ENCODE measurements at regions not wholly inside any gene's neighbourhood (a gene's known extent, or its start where the extent isn't known, plus 50 kb on each side); places are given as distances from the start of the nearest gene placed in this dataset.

DNA sequence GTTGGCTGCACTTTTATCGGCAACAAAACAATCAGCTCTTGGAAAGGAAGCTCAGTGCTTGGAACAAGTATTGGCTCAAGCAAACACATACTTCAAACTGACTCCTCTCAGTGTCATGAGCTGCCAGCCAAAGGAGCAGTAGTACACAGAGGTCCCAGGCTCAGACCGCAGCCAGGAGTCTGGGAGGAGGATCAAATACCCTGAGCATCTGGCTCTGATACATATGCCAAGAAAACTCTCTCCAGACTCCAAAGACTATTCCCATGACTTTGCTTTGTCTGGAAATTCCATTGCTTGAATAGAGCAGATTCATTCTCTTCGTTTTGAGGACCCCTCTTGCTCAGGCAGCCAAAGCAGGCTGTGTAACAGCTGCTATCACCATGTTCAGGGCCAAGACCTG lies 501.6 kb upstream of the PSMD7 start:
- Histone ChIP-seq H3K36me3 (ENCODE audit: low read depth, low read length) (no peaks in the 10 kb centered on the region), H3K4me1 (ENCODE audit: insufficient read depth, low read length) (no peaks in the 10 kb centered on the region), H3K27me3 (ENCODE audit: low read length) (no peaks in the 10 kb centered on the region), H4K20me1 (ENCODE audit: low read length) (no peaks in the 10 kb centered on the region), H3K9ac (ENCODE audit: low read length) (no peak overlapping the region), H2AFZ (ENCODE audit: low read length) (no peak overlapping the region), H3K9me2 (replicated peaks; ENCODE audit: low read length) (no peaks in the 10 kb centered on the region), H3F3A (ENCODE audit: low read length, unreplicated experiment) (no peaks in the 10 kb centered on the region), H3K79me2 (ENCODE audit: low read length) (no peaks in the 10 kb centered on the region), H3K4me3 (ENCODE audit: low read length) (no peak overlapping the region), H3K27ac (ENCODE audit: low read length) (no peak overlapping the region), H3K9me3 (ENCODE audit: low read length) (no peaks in the 10 kb centered on the region), H3K4me2 (ENCODE audit: low read length) (no peak overlapping the region)
- ChIA-PET CTCF (no interaction called here), POLR2A (ENCODE audit: unreplicated experiment) (no interaction called here)
- ATAC-seq, result no peak
- no peak for DNase-seq
- intact Hi-C loops (cut with micrococcal nuclease), result no loop called here
- no TSS peak for BruUV-seq (replicated peaks)
- TF ChIP-seq EZH2 (IDR thresholded peaks at IDR 0.05; ENCODE audit: low read length, unreplicated experiment) (no peak), EZH2phosphoT487 (IDR thresholded peaks at IDR 0.05; ENCODE audit: borderline replicate concordance, low read length) (no peak)
- TF ChIP-seq, protein P1, sequence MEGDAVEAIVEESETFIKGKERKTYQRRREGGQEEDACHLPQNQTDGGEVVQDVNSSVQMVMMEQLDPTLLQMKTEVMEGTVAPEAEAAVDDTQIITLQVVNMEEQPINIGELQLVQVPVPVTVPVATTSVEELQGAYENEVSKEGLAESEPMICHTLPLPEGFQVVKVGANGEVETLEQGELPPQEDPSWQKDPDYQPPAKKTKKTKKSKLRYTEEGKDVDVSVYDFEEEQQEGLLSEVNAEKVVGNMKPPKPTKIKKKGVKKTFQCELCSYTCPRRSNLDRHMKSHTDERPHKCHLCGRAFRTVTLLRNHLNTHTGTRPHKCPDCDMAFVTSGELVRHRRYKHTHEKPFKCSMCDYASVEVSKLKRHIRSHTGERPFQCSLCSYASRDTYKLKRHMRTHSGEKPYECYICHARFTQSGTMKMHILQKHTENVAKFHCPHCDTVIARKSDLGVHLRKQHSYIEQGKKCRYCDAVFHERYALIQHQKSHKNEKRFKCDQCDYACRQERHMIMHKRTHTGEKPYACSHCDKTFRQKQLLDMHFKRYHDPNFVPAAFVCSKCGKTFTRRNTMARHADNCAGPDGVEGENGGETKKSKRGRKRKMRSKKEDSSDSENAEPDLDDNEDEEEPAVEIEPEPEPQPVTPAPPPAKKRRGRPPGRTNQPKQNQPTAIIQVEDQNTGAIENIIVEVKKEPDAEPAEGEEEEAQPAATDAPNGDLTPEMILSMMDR (conservative IDR thresholded peaks at IDR 0.05; ENCODE audit: low read depth, low read length), result no peak

DNA sequence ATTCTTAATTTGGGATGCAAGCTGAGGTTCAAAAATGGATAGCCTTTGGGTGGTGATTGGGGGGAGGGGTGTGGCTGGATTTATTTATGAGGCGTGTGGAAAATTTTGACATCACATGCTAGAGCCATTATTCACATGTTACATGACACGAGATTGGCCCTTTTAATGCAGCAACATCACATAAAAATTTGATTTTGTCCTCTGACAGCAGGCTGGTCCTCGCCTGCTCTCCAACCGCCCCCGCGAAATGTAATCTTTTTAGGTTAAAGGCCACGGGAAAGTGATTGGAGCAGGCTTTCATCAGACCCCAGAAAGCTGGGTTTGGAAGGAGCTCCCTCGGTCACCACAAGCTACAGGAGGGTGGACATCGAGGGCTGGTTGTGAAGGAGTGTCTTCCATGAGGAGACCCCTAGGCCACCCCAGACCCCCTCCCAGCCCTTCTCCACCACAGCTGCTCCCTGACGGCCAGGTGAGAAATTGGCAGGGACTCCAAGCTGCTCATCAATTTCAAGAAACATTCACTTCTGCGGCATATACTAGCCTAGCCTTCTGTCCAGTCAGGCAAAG lies 502.7 kb upstream of the PSMD7 start:
- no TSS peak for BruUV-seq (replicated peaks)
- CTCF ChIA-PET, result no interaction called here
- H3K4me1 ChIP-seq (ENCODE audit: insufficient read depth, low read length), result no peaks in the 10 kb centered on the region

DNA sequence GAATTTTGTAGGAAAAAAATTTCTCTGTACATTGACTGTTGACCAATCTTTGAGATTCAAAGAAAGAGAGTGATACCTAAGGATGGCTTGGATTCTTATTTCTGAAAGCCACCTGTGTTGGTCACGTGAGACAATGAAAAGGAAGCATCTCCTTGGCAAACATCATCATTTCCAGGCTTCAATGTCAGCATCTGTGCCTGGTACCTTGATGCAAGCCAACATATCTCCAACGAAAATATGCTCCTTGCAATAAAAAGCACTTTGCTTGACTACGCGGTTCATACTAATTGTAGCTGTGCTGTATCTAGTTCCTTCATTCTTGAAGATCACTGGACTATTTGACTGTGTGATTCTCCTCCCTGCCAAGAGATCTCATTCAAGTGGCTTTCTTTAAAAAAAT lies 503.4 kb upstream of the PSMD7 start:
- H3K36me3 ChIP-seq (ENCODE audit: low read depth, low read length), result no peaks in the 10 kb centered on the region
- no peaks in the 10 kb centered on the region for H3F3A ChIP-seq (ENCODE audit: low read length, unreplicated experiment)
- intact Hi-C loops (cut with micrococcal nuclease), result no loop called here
- no peaks in the 10 kb centered on the region for H3K4me1 ChIP-seq (ENCODE audit: insufficient read depth, low read length)
- TF ChIP-seq, protein P1 (conservative IDR thresholded peaks at IDR 0.05; ENCODE audit: low read depth, low read length), result no peak
- no peak for TF ChIP-seq EZH2phosphoT487 (IDR thresholded peaks at IDR 0.05; ENCODE audit: borderline replicate concordance, low read length)
- no peak for TF ChIP-seq EZH2 (IDR thresholded peaks at IDR 0.05; ENCODE audit: low read length, unreplicated experiment)
- DNase-seq (no peak), ATAC-seq (no peak)
- no peak overlapping the region for H3K27ac ChIP-seq (ENCODE audit: low read length)
- CTCF ChIA-PET, result no interaction called here
- H3K9me3 ChIP-seq (ENCODE audit: low read length), result no peaks in the 10 kb centered on the region
- H3K9me2 ChIP-seq (replicated peaks; ENCODE audit: low read length), result no peaks in the 10 kb centered on the region
- H3K4me2 ChIP-seq (ENCODE audit: low read length), result no peak overlapping the region
- POLR2A ChIA-PET (ENCODE audit: unreplicated experiment), result no interaction called here
- no peak overlapping the region for H2AFZ ChIP-seq (ENCODE audit: low read length)
- H3K79me2 ChIP-seq (ENCODE audit: low read length), result no peaks in the 10 kb centered on the region
- no peak overlapping the region for H3K9ac ChIP-seq (ENCODE audit: low read length)
- H3K4me3 ChIP-seq (ENCODE audit: low read length), result no peak overlapping the region
- BruUV-seq (replicated peaks), result no TSS peak
- H3K27me3 ChIP-seq (ENCODE audit: low read length), result no peaks in the 10 kb centered on the region
- no peaks in the 10 kb centered on the region for H4K20me1 ChIP-seq (ENCODE audit: low read length)

More for the DNA sequence above, 502.7 kb upstream of the PSMD7 start:
- POLR2A ChIA-PET (ENCODE audit: unreplicated experiment), result no interaction called here
- ATAC-seq (no peak), DNase-seq (no peak)
- H2AFZ ChIP-seq (ENCODE audit: low read length), result no peak overlapping the region
- intact Hi-C loops (cut with micrococcal nuclease), result no loop called here
- no peak overlapping the region for H3K4me2 ChIP-seq (ENCODE audit: low read length)
- no peaks in the 10 kb centered on the region for H3K27me3 ChIP-seq (ENCODE audit: low read length)
- H3K9me2 ChIP-seq (replicated peaks; ENCODE audit: low read length), result no peaks in the 10 kb centered on the region
- no peaks in the 10 kb centered on the region for H3K79me2 ChIP-seq (ENCODE audit: low read length)
- no peak overlapping the region for H3K4me3 ChIP-seq (ENCODE audit: low read length)
- H3K36me3 ChIP-seq (ENCODE audit: low read depth, low read length), result no peaks in the 10 kb centered on the region
- H3F3A ChIP-seq (ENCODE audit: low read length, unreplicated experiment), result no peaks in the 10 kb centered on the region
- H3K9me3 ChIP-seq (ENCODE audit: low read length), result no peaks in the 10 kb centered on the region
- H3K9ac ChIP-seq (ENCODE audit: low read length), result no peak overlapping the region
- H4K20me1 ChIP-seq (ENCODE audit: low read length), result no peaks in the 10 kb centered on the region
- TF ChIP-seq, protein P1 (conservative IDR thresholded peaks at IDR 0.05; ENCODE audit: low read depth, low read length), result no peak
- TF ChIP-seq EZH2phosphoT487 (IDR thresholded peaks at IDR 0.05; ENCODE audit: borderline replicate concordance, low read length) (no peak), EZH2 (IDR thresholded peaks at IDR 0.05; ENCODE audit: low read length, unreplicated experiment) (no peak)
- no peak overlapping the region for H3K27ac ChIP-seq (ENCODE audit: low read length)

All from PC-3 (cell line).